ENCODE measurements at regions not wholly inside any gene's neighbourhood (a gene's known extent, or its start where the extent isn't known, plus 50 kb on each side); places are given as distances from the start of the nearest gene placed in this dataset.

GRCh38 chr6:139588734-139589593 is 214.5 kb upstream of the CITED2 start:
- DNase-seq (ENCODE audit: low spot score) = peak; percentile 21

GRCh38 chr6:139588076-139588639 is 213.7 kb upstream of the CITED2 start:
- H3K4me3 ChIP-seq = no peak overlapping the region
- H3K9me3 ChIP-seq (ENCODE audit: low read depth) = no peaks in the 10 kb centered on the region
- peak; percentile 21 for DNase-seq (ENCODE audit: low spot score)
- no peaks in the 10 kb centered on the region for H4K20me1 ChIP-seq (ENCODE audit: insufficient read depth, poor library complexity, severe bottlenecking)
- H3K27me3 ChIP-seq = no peaks in the 10 kb centered on the region
- TF ChIP-seq EZH2 (IDR thresholded peaks at IDR 0.05; ENCODE audit: borderline replicate concordance) (no peak), EZH2phosphoT487 (IDR thresholded peaks at IDR 0.05; ENCODE audit: low read depth, severe bottlenecking, unreplicated experiment) (no peak), CTCF (IDR thresholded peaks at IDR 0.05; ENCODE audit: poor library complexity) (no peak)
- peak overlapping the region; percentile 47 for H3K4me2 ChIP-seq
- peaks cover 24% of the 10 kb centered on the region for H3K4me1 ChIP-seq (ENCODE audit: insufficient read depth)
- peak overlapping the region; percentile 3 for H2AFZ ChIP-seq
- H3K79me2 ChIP-seq = no peaks in the 10 kb centered on the region
- 27% methylated on average over 3 of the region's 3 CpGs for WGBS (ENCODE audit: low lambda C conversion rate, missing lambda C conversion rate)
- H3K9me2 ChIP-seq (replicated peaks; ENCODE audit: insufficient read depth) = no peaks in the 10 kb centered on the region
- H3K27ac ChIP-seq = peak overlapping the region; percentile 78
- no peaks in the 10 kb centered on the region for H3K36me3 ChIP-seq (replicated peaks; ENCODE audit: insufficient read depth, low read depth)

More at GRCh38 chr6:139588734-139589593, 214.5 kb upstream of the CITED2 start:
- peaks cover 19% of the 10 kb centered on the region for H3K4me1 ChIP-seq (ENCODE audit: insufficient read depth)
- WGBS (ENCODE audit: low lambda C conversion rate, missing lambda C conversion rate) = 54% methylated on average over 4 of the region's 4 CpGs
- no peak overlapping the region for H2AFZ ChIP-seq
- H3K79me2 ChIP-seq = no peaks in the 10 kb centered on the region
- no peaks in the 10 kb centered on the region for H3K9me2 ChIP-seq (replicated peaks; ENCODE audit: insufficient read depth)
- no peak overlapping the region for H3K4me3 ChIP-seq
- H3K27me3 ChIP-seq = no peaks in the 10 kb centered on the region
- peak overlapping the region; percentile 78 for H3K27ac ChIP-seq
- H3K4me2 ChIP-seq = peak overlapping the region; percentile 47
- no peaks in the 10 kb centered on the region for H3K36me3 ChIP-seq (replicated peaks; ENCODE audit: insufficient read depth, low read depth)
- TF ChIP-seq CTCF (IDR thresholded peaks at IDR 0.05; ENCODE audit: poor library complexity) (no peak), EZH2phosphoT487 (IDR thresholded peaks at IDR 0.05; ENCODE audit: low read depth, severe bottlenecking, unreplicated experiment) (no peak), EZH2 (IDR thresholded peaks at IDR 0.05; ENCODE audit: borderline replicate concordance) (no peak)
- H3K9me3 ChIP-seq (ENCODE audit: low read depth) = no peaks in the 10 kb centered on the region
- no peaks in the 10 kb centered on the region for H4K20me1 ChIP-seq (ENCODE audit: insufficient read depth, poor library complexity, severe bottlenecking)

GRCh38 chr6:139587469-139587868 is 213.0 kb upstream of the CITED2 start:
- peak overlapping the region; percentile 78 for H3K27ac ChIP-seq
- H3K4me3 ChIP-seq = no peak overlapping the region
- no peaks in the 10 kb centered on the region for H3K9me3 ChIP-seq (ENCODE audit: low read depth)
- H3K36me3 ChIP-seq (replicated peaks; ENCODE audit: insufficient read depth, low read depth) = no peaks in the 10 kb centered on the region
- no peak for DNase-seq (ENCODE audit: low spot score)
- H3K27me3 ChIP-seq = no peaks in the 10 kb centered on the region
- TF ChIP-seq EZH2 (IDR thresholded peaks at IDR 0.05; ENCODE audit: borderline replicate concordance) (no peak), EZH2phosphoT487 (IDR thresholded peaks at IDR 0.05; ENCODE audit: low read depth, severe bottlenecking, unreplicated experiment) (no peak), CTCF (IDR thresholded peaks at IDR 0.05; ENCODE audit: poor library complexity) (no peak)
- H3K9me2 ChIP-seq (replicated peaks; ENCODE audit: insufficient read depth) = no peaks in the 10 kb centered on the region
- no peak overlapping the region for H2AFZ ChIP-seq
- H4K20me1 ChIP-seq (ENCODE audit: insufficient read depth, poor library complexity, severe bottlenecking) = no peaks in the 10 kb centered on the region
- peaks cover 24% of the 10 kb centered on the region for H3K4me1 ChIP-seq (ENCODE audit: insufficient read depth)
- no peaks in the 10 kb centered on the region for H3K79me2 ChIP-seq
- WGBS (ENCODE audit: low lambda C conversion rate, missing lambda C conversion rate) = 49% methylated on average over 6 of the region's 6 CpGs
- no peak overlapping the region for H3K4me2 ChIP-seq

All from hepatocyte (in vitro differentiated cells).